Upper lobe of left lung (tissue), 4 donors: ENCODE measurements at regions not wholly inside any gene's neighbourhood (a gene's known extent, or its start where the extent isn't known, plus 50 kb on each side); places are given as distances from the start of the nearest gene placed in this dataset.

Experiments used
- POLR2A ChIP-seq, 4 donors: fragments of 450-650 bp; IDR thresholded peaks; one replicate each; pipeline ENCODE4 v1.5.1; 2016 to 2017; ENCODE audit warnings: antibody characterized with exemption in 4 of 4, mild to moderate bottlenecking in 2 of 4
- POLR2AphosphoS5 ChIP-seq, 2 donors: sonication (generic); formaldehyde crosslinking; IDR thresholded peaks; one replicate each; pipeline ENCODE4 v1.5.1; 2017; ENCODE audit warnings: antibody characterized with exemption in 2 of 2
- TF ChIP-seq, protein P1 (sequence below), 6 experiments: fragments of 450-650 bp in 4 of 6; fragments of 200-600 bp in 2 of 6; sonication (generic) in 2 of 6; IDR thresholded peaks; one replicate each; pipeline ENCODE4 v1.5.1; 2016 to 2019; ENCODE audit warnings: antibody characterized with exemption in 6 of 6

DNA sequence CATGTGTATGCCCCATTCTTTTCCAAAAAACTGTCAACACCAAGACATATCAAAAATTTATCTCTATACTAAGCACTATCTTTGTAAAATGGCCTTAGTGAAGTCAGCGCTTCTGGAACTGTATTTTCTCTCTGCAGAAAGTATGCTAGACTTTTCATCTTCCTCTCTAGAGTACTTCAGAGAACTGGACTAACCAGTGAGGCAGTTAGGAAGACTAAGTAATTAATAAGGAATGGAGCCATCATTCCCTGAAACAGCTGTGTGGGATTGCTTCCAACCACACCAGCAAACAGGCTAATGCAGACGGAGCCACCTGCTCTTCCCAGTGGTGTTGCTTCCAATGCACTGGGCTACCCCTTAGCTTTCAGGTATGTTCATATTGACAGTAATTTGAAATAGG is 169.1 kb upstream of the FUT9 start:
- TF ChIP-seq POLR2A (IDR thresholded peaks at IDR 0.05) (no peak), POLR2AphosphoS5 (IDR thresholded peaks at IDR 0.05) (no peak)
- TF ChIP-seq, protein P1, sequence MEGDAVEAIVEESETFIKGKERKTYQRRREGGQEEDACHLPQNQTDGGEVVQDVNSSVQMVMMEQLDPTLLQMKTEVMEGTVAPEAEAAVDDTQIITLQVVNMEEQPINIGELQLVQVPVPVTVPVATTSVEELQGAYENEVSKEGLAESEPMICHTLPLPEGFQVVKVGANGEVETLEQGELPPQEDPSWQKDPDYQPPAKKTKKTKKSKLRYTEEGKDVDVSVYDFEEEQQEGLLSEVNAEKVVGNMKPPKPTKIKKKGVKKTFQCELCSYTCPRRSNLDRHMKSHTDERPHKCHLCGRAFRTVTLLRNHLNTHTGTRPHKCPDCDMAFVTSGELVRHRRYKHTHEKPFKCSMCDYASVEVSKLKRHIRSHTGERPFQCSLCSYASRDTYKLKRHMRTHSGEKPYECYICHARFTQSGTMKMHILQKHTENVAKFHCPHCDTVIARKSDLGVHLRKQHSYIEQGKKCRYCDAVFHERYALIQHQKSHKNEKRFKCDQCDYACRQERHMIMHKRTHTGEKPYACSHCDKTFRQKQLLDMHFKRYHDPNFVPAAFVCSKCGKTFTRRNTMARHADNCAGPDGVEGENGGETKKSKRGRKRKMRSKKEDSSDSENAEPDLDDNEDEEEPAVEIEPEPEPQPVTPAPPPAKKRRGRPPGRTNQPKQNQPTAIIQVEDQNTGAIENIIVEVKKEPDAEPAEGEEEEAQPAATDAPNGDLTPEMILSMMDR (IDR thresholded peaks at IDR 0.05): no peak
